WI38 (cell line): ENCODE measurements at regions not wholly inside any gene's neighbourhood (a gene's known extent, or its start where the extent isn't known, plus 50 kb on each side); places are given as distances from the start of the nearest gene placed in this dataset.
"Not testable (repeated sequence)": the region's sequence is repeated elsewhere in the genome, so short reads cannot be mapped to it uniquely, and the experiment has no call there.

ENCODE experiments used
- H3K4me3 ChIP-seq: 2 replicates; pipeline ENCODE4 v1.5.1; 2011; ENCODE audit warnings: low read depth, mild to moderate bottlenecking, control low read depth, low read length
- TF ChIP-seq, protein P1 (sequence below): IDR thresholded peaks from 2 replicates; pipeline ENCODE4 v1.5.1; 2012; ENCODE audit warnings: low read depth, mild to moderate bottlenecking, control low read depth, low read length

DNA sequence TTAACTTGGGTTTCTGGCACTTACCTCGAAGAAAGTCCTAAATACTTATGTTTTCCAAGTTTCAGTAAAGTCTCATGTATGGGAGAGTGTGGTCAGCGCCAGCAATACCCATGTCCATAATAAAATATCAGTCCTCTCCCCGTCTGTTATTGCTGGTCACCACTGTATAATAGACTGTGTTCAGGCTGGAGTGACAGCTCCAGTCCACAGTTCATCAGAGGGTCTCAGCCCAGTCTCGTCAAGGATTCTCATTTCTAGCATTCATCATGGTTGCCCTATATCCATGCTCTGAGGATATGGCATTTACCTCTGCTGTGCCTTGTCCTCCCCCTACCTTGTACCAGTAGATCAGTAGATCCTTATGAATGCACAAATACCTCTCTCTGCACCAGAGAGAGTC lies 384.5 kb downstream of the NPIPA7 start:
- TF ChIP-seq, protein P1, sequence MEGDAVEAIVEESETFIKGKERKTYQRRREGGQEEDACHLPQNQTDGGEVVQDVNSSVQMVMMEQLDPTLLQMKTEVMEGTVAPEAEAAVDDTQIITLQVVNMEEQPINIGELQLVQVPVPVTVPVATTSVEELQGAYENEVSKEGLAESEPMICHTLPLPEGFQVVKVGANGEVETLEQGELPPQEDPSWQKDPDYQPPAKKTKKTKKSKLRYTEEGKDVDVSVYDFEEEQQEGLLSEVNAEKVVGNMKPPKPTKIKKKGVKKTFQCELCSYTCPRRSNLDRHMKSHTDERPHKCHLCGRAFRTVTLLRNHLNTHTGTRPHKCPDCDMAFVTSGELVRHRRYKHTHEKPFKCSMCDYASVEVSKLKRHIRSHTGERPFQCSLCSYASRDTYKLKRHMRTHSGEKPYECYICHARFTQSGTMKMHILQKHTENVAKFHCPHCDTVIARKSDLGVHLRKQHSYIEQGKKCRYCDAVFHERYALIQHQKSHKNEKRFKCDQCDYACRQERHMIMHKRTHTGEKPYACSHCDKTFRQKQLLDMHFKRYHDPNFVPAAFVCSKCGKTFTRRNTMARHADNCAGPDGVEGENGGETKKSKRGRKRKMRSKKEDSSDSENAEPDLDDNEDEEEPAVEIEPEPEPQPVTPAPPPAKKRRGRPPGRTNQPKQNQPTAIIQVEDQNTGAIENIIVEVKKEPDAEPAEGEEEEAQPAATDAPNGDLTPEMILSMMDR: no peak
- H3K4me3 ChIP-seq: no peak overlapping the region

DNA sequence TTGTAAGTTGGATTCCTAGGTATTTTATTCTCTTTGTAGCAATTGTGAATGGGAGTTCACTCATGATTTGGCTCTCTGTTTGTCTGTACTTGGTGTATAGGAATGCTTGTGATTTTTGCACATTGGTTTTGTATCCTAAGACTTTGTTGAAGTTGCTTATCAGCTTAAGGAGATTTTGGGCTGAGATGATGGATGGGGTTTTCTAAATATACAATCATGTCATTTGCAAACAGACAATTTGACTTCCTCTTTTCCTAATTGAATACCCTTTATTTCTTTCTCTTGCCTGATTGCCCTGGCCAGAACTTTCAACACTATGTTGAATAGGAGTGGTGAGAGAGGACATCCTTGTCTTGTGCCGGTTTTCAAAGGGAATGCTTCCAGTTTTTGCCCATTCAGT lies 391.8 kb downstream of the NPIPA7 start:
- H3K4me3 ChIP-seq: not testable (repeated sequence)

DNA sequence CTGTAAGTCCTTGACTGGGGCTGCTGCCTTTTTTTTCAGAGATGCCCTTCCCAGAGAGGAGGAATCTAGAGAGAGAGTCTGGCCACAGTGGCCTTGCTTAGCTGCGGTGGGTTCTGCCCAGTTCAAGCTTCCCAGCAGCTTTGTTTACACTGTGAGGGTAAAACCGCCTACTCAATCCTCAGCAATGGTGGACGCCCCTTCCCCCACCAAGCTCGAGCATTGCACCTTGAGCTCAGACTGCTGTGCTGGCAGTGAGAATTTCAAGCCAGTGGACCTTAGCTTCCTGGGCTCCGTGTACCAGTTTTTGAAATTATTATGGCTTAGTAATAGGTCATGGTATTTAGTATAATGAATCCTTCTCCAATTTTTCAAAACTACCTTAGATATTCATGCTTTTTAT lies 395.4 kb downstream of the NPIPA7 start:
- TF ChIP-seq, protein P1: no peak
- H3K4me3 ChIP-seq: no peak overlapping the region

DNA sequence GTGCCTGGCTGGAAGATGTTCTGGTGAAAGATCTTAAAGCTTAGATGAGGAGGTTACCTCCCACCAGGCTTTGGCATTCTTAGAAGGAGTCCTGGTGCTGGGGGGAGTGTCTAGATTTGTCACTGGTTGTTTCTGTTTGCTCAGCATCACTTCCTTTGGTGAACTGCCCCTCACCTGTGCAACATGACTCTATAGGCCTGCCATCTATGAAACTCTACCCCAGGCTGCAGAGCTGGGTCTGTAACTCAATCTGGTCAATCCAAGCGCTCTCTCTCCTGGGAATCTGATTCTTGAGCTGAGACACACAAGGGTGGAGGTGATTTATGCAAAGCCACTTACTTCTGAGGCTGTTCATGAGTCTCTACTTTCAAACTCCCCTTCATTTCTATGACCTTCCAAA lies 399.4 kb downstream of the NPIPA7 start:
- TF ChIP-seq, protein P1: no peak

DNA sequence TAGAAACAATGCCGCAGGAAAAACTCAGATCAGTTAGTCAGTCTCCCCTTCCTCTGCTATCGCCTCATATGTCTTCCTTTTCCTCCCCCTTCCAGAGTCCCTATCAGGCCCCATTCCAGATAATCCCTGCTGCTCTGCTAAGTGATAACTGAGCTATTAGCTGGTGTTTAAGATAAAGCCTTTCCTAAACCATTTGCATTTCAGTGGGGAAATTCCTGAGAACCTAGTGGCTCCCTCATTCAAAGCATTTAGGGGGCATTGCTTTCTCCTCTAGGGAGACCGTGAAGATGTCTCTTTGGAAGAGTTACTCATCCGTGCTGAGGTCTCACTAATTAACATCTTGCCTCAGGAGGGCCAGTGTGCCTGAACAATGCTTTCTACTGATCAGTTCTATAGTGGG lies 401.6 kb downstream of the NPIPA7 start:
- TF ChIP-seq, protein P1: no peak
- H3K4me3 ChIP-seq: no peak overlapping the region

More for the DNA sequence above, 399.4 kb downstream of the NPIPA7 start:
- no peak overlapping the region for H3K4me3 ChIP-seq

DNA sequence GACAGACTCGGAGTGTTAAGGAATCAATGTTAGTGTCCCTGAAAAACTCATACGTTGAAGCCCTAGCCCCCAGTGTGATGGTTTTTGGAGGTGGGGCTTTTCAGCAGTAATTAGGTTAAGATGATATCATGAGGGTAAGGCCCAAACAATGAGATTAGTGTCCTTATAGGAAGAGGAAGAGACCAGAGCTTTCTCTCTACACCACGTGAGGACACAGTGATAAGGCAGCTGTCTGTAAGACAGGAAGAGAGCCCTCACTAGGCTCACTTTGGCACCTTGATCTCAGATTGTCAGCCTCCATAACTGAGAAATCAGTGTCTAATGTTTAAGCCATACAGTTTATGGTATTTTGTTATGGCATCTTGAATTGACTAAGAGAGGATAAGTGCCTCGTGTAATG lies 403.2 kb downstream of the NPIPA7 start:
- TF ChIP-seq, protein P1: no peak
- H3K4me3 ChIP-seq: no peak overlapping the region

DNA sequence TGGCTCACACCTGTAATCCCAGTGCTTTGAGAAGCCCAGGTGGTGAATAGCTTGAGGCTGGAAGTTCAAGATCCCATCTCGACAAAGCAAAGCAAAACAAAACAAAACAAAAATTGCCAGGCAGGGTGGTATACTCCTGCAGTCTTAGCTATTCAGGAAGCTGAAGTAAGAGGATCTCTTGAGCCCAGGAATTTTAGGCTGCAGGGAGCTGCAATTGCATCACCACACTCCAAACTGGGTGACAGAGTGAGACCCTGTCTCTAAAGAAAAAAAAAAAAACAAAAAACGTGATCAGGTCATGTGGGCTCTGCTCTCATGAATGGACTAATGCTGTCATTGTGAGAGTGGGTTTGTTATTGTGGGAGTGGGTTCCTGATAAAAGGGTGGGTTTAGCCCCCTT lies 409.1 kb downstream of the NPIPA7 start:
- H3K4me3 ChIP-seq: no peak overlapping the region
- TF ChIP-seq, protein P1: no peak

DNA sequence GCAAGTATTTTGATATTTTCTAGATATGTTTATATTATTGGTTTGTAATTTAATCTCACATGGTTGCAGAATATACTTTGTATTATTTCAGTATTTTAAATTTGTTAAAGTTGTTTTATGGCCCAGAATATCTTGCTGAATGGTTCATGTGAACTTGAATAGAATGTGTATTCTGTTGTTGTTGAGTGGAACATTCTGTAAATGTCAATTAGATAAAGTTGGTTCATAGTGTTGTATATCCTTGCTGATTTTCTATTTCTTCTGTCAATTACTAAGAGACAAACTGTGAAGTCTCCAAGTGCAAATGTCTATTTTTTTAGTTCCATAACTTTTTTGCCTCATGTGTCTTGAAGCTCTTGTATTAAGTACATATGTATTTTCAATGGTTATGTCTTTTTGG lies 411.7 kb downstream of the NPIPA7 start:
- no peak overlapping the region for H3K4me3 ChIP-seq

More for the DNA sequence above, 411.7 kb downstream of the NPIPA7 start:
- TF ChIP-seq, protein P1: no peak
